Suprapubic skin (tissue), 3 donors: ENCODE measurements at regions not wholly inside any gene's neighbourhood (a gene's known extent, or its start where the extent isn't known, plus 50 kb on each side); places are given as distances from the start of the nearest gene placed in this dataset.

ENCODE experiments used
- POLR2AphosphoS5 ChIP-seq, 3 donors: sonication (generic); formaldehyde crosslinking; IDR thresholded peaks; one replicate each; pipeline ENCODE4 v1.6.1; 2017; ENCODE audit warnings: antibody characterized with exemption in 3 of 3
- TF ChIP-seq, protein P1 (sequence below), 2 donors: fragments of 200-600 bp in 1 of 2; fragments of 450-650 bp in 1 of 2; sonication (generic) in 1 of 2; IDR thresholded peaks; one replicate each; pipeline ENCODE4 v1.5.1; 2016 to 2019; ENCODE audit warnings: antibody characterized with exemption in 2 of 2, mild to moderate bottlenecking in 1 of 2, moderate library complexity in 1 of 2

- TF ChIP-seq, protein P1, sequence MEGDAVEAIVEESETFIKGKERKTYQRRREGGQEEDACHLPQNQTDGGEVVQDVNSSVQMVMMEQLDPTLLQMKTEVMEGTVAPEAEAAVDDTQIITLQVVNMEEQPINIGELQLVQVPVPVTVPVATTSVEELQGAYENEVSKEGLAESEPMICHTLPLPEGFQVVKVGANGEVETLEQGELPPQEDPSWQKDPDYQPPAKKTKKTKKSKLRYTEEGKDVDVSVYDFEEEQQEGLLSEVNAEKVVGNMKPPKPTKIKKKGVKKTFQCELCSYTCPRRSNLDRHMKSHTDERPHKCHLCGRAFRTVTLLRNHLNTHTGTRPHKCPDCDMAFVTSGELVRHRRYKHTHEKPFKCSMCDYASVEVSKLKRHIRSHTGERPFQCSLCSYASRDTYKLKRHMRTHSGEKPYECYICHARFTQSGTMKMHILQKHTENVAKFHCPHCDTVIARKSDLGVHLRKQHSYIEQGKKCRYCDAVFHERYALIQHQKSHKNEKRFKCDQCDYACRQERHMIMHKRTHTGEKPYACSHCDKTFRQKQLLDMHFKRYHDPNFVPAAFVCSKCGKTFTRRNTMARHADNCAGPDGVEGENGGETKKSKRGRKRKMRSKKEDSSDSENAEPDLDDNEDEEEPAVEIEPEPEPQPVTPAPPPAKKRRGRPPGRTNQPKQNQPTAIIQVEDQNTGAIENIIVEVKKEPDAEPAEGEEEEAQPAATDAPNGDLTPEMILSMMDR (IDR thresholded peaks at IDR 0.05): no peak
- no peak for TF ChIP-seq POLR2AphosphoS5 (IDR thresholded peaks at IDR 0.05)
These were observed 223.6 kb downstream of the SOD2 start for GRCh38 chr6:159469443-159469842.
